GM12892 (cell line): ENCODE measurements at regions not wholly inside any gene's neighbourhood (a gene's known extent, or its start where the extent isn't known, plus 50 kb on each side); places are given as distances from the start of the nearest gene placed in this dataset.

Experiments used
- POLR2A ChIP-seq: IDR thresholded peaks from 2 replicates; pipeline ENCODE4 v1.6.1; 2011; ENCODE audit warnings: low read depth, low read length, control low read depth
- POLR2AphosphoS5 ChIP-seq: IDR thresholded peaks from 2 replicates; pipeline ENCODE4 v1.6.1; 2011; ENCODE audit warnings: low read depth, low read length, control low read depth
- TAF1 ChIP-seq: IDR thresholded peaks from 2 replicates; pipeline ENCODE4 v1.6.1; 2011; ENCODE audit warnings: low read depth, mild to moderate bottlenecking, control low read depth, low read length, borderline replicate concordance

DNA sequence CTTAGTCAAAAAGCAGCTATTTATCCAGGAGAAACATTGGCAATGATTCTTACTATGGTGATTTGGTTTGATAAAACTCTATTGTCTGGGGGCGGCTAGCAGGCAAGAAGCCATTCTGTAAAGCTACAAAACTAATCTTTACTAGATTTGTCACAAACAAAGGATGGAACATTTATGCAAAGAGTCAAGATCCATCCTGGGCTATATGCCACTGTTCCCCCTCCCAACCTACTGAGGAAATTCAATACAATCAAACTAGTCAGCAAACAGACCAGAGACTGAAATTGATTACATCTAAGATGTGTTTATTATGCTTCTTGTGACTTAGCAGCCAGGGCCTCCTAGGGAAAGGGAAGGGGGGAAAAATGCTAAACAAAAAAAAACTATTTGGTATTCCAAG, 397.6 kb downstream of the GPAM start:
- TF ChIP-seq POLR2A: no peak
- TF ChIP-seq POLR2AphosphoS5: no peak
- TF ChIP-seq TAF1: no peak
